ENCODE measurements at regions not wholly inside any gene's neighbourhood (a gene's known extent, or its start where the extent isn't known, plus 50 kb on each side); places are given as distances from the start of the nearest gene placed in this dataset.

DNA sequence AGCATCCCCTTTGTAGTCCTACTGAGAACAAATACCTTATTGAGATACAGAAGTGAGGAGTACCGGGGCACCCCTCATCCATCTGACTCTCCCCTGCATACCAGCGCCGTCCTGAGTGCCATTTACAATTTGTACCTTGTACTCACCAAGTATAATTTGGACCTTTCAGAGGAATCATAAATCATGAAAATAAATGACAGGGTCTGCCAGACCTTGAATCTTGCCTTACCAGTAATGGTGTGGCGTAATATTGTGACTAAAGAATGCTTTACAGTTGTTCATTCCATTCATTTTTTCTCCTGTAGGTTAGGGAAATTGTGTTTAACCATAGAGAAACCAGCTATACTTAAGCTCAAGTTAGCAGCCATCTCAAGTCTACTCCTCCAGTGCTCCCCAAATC lies 243.7 kb upstream of the RGS6 start:
- Histone ChIP-seq H3K9ac (ENCODE audit: extremely low read depth, insufficient read length, low read length) (no peak overlapping the region), H3T11ph (ENCODE audit: low read length) (no peak overlapping the region), H3K18ac (ENCODE audit: insufficient read length, low read depth, low read length) (no peak overlapping the region), H3K79me1 (ENCODE audit: insufficient read depth, low read depth, low read length, poor library complexity, severe bottlenecking) (no peaks in the 10 kb centered on the region), H2BK15ac (ENCODE audit: low read depth, low read length) (no peak overlapping the region), H2BK5ac (ENCODE audit: insufficient read length, low read length) (no peak overlapping the region), H3K14ac (ENCODE audit: insufficient read depth, low read length) (no peak overlapping the region), H3K23me2 (ENCODE audit: insufficient read length, low read depth, low read length, poor library complexity, severe bottlenecking) (no peaks in the 10 kb centered on the region), H3K23ac (ENCODE audit: insufficient read length, low read depth, low read length) (no peak overlapping the region), H2BK120ac (ENCODE audit: low read depth, low read length, poor library complexity, severe bottlenecking) (no peak overlapping the region), H3K79me2 (ENCODE audit: insufficient read depth, low read length) (no peaks in the 10 kb centered on the region), H3K4me2 (ENCODE audit: insufficient read depth, insufficient read length, low read length) (no peak overlapping the region), H4K20me1 (ENCODE audit: control insufficient read depth, insufficient read depth, insufficient read length) (no peaks in the 10 kb centered on the region), H2AFZ (ENCODE audit: low read length) (no peak overlapping the region), H3K27me3 (ENCODE audit: insufficient read depth, low read length) (no peaks in the 10 kb centered on the region), H3K9me3 (ENCODE audit: control insufficient read depth, low read depth, low read length) (no peaks in the 10 kb centered on the region), H2BK20ac (ENCODE audit: low read depth, low read length, poor library complexity, severe bottlenecking) (no peak overlapping the region), H3K56ac (ENCODE audit: insufficient read length, low read depth, low read length) (no peak overlapping the region), H4K91ac (ENCODE audit: insufficient read length, low read depth, low read length) (no peak overlapping the region), H3K4me1 (ENCODE audit: insufficient read depth, low read length) (no peaks in the 10 kb centered on the region), H3K4ac (ENCODE audit: low read depth, low read length) (no peak overlapping the region), H4K8ac (replicated peaks; ENCODE audit: insufficient read length, low read depth, low read length) (no peak overlapping the region), H2AK5ac (ENCODE audit: insufficient read length, low read length) (no peak overlapping the region), H3K27ac (ENCODE audit: insufficient read length, low read depth, low read length) (no peak overlapping the region), H2BK12ac (ENCODE audit: insufficient read length, low read depth, low read length) (no peak overlapping the region), H4K5ac (ENCODE audit: insufficient read length, low read depth, low read length) (no peak overlapping the region)
- no peak for DNase-seq
- TF ChIP-seq, protein P1, sequence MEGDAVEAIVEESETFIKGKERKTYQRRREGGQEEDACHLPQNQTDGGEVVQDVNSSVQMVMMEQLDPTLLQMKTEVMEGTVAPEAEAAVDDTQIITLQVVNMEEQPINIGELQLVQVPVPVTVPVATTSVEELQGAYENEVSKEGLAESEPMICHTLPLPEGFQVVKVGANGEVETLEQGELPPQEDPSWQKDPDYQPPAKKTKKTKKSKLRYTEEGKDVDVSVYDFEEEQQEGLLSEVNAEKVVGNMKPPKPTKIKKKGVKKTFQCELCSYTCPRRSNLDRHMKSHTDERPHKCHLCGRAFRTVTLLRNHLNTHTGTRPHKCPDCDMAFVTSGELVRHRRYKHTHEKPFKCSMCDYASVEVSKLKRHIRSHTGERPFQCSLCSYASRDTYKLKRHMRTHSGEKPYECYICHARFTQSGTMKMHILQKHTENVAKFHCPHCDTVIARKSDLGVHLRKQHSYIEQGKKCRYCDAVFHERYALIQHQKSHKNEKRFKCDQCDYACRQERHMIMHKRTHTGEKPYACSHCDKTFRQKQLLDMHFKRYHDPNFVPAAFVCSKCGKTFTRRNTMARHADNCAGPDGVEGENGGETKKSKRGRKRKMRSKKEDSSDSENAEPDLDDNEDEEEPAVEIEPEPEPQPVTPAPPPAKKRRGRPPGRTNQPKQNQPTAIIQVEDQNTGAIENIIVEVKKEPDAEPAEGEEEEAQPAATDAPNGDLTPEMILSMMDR (conservative IDR thresholded peaks at IDR 0.05): no peak
- WGBS (ENCODE audit: extremely low coverage, insufficient read length, low lambda C conversion rate): no CpG with 5 or more reads among the region's 4 CpGs
- Mint-ChIP-seq H3K27ac (no peak overlapping the region), H3K4me3 (no peak overlapping the region), H3K4me1 (no peaks in the 10 kb centered on the region), H3K9me3 (no peaks in the 10 kb centered on the region), H3K27me3 (ENCODE audit: low read depth) (no peaks in the 10 kb centered on the region), H3K36me3 (ENCODE audit: insufficient read depth in 1 of 3, low read depth in 3 of 3) (peaks cover 6 to 40% (median 32%) of the 10 kb centered on the region in 3 experiments; a peak in 6 of 7 replicates)
